Stimulated activated CD4-positive, alpha-beta T cell treated with anti-CD3 and anti-CD28 coated beads, TNF-alpha, amount 100 ng/mL, for 48 hours (primary cell): ENCODE measurements at regions not wholly inside any gene's neighbourhood (a gene's known extent, or its start where the extent isn't known, plus 50 kb on each side); places are given as distances from the start of the nearest gene placed in this dataset.
A peak's percentile ranks its signal among the peaks of the same experiment; 100 is the strongest.

Experiments
- DNase-seq, 3 donors: peaks; one replicate each; pipeline ENCODE4 v3.0.0-alpha.2; 2020; ENCODE audit warnings: low read depth in 3 of 3

DNA sequence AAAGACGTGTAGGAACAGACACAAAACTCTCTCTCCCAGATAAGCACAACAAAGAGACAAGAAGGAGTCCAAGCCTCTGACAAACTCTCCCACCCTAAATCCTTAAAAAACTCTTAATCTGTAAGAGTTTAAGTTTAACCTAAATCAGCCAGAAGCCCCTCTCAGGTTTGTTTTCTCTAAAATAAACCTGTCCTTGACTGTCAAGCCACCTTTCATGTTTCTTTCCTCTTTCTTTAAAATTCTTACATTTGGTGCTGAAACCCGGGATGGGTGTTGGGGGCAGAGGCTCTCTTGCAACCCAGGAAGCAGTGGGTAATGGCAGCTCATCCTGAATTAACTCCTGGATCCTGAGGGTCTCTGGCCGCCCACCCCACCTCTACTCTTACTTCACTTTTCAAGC lies 107.8 kb upstream of the TENT5D start:
- DNase-seq = no peak

DNA sequence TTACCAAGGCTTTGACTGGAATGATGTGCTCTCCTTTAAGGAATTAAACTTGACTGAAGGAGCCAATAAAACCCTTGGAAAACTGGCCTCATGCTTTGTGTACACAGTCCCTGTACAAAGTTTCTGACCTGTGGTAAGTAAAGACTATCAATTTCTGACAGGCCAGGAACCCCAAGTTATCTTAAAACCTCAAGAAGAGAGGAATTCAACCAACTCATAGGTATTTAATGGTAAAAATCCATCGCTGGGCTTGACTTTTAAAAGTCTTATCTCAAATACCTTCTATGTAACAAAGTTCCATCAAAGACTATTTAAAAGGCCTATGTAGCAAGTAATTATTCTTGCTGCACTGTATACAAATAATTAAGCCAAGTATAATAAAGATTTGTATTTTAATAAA lies 103.7 kb upstream of the TENT5D start:
- no peak for DNase-seq

DNA sequence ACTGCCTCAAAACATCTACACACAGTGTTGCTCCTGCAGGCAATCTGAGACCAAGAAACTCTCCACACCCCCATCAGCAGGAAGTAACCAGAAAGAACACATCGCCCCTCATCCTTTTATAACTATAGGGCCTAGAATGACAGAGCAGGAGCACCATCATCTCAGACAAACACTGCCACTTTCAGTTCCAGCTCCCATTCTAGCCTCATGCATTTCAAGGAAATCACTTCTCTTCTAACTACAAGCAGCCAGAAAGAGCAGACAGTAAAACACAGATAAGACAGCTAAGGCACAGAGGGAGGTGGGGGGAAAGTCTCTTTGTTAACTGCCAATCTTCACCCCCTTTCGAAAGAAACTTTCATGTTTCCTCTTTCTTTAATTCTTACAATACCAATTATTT lies 102.6 kb upstream of the TENT5D start:
- DNase-seq = no peak

DNA sequence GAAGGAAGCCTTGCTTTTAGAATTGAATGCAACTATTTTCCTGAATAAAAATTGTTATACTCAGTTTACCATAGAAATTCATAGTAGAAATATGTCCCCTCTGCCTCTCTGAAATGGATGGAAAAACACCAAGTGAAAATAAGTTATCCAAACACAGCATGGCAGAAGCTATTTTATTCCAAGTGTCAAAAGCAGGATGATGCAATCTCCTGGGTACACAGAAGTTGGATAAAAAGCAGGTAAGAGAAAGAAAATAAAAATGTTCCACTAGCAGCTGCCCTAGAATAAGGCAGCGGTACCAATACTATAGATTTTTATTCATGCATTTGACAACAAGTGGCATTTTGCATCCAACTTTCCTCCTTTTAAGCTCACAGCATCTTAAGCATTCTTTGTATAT lies 89.0 kb upstream of the TENT5D start:
- no peak for DNase-seq

DNA sequence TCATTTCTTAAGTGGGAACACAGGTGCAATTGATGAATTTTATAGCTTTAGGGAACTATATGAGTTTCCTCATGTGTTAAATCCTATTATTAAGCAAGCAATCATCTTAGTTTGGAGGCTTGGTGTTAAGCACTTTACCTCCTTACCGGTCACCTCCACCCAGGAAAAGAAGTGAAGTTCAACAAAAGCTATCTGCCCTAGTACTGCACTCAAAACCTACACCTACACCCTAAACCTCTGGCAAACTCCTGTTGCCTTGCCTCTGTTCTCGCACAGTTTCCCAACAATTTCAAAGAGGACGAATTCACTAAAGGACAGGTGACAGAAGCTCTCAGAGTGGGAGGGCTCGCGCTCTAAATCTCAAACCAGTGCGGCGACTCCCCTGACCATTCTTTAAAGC lies 85.7 kb upstream of the TENT5D start:
- no peak for DNase-seq

DNA sequence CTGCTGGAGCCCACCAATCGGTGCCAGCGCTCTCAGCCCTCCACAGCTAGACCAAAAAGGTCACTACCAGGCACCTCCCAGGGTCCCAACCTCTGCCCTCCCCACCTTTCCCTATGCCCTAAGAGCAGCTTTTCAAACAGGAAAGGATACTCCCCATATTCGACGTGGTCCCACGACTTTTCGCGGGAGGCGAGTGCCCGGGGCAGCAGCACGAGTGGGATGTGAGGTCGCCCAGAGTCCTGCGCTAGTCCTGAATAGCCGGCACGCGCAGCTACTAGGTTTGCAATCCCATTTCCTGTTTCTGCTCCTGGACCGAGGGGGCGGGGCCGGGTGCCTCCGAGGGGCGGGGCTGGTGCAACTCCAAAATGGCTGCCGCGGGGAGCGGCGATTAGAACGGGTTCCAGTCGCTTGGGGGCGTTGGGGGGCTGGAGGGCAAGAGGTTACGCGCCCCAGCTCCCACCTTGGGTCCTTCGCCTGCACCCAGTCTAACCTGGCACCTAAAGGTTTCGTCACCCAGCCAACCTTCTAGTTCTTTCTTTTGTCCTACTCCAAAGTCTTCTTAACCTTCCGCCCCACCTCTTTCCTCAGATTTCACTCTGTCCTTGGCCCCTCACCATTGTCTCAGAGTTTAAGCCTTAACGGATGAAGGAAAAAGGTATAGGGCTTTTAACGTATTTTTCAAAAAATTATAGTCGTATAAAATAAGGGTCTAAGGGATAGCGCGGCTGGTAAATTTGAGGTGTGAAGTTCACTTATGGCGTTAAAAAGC lies 85.0 kb upstream of the TENT5D start:
- peak in 1 of 3 donors; percentile 1 for DNase-seq

DNA sequence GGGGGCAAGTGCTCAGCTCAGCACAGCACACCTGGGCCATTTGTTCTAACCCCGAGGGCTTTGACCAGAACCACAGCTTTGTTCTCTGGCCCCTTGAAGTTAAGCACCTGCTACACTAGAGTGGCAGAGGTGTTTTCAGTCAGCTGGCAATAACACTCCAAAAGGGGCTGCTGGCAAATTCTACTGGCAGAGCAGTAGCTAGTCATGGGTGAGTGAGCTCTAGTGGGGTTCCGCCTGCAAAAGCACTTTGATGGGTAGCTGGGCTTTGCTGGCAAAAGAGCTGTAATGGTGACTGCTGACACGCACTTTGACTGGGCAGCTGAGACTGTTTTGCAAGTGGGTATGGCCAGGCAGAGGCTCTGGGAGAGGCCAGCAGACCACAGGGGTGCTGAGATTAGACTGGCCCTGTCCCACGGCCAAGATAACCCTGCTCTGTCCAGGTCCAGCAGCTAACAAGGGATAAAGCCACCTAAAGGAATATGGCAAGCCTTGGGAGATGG lies 65.2 kb upstream of the TENT5D start:
- no peak for DNase-seq
